ENCODE measurements at regions not wholly inside any gene's neighbourhood (a gene's known extent, or its start where the extent isn't known, plus 50 kb on each side); places are given as distances from the start of the nearest gene placed in this dataset.
"Not testable (repeated sequence)": the region's sequence is repeated elsewhere in the genome, so short reads cannot be mapped to it uniquely, and the experiment has no call there.

GRCh38 chrX:149420566-149420965, 84.5 kb downstream of the IDS start:
- DNase-seq = not testable (repeated sequence)

DNA sequence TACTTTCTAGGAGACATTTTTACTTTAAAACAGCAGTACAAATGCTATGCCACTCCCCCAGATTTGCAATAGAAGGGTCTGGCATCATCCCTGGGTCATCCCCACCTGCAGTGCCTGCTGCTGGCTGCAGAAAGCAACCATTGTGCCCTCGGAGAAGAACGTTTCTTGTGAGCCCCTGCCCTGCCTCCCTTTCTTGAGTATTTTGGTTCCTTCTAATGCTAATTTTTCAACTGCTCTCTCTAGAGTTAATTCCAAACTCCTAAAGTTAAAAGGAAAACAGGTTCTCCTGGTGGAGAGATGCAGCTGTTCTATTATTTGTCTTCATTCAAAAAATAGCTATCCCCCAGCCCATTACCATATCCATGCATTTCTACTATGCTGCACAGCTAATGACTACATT, 107.1 kb downstream of the IDS start:
- DNase-seq = no peak

DNA sequence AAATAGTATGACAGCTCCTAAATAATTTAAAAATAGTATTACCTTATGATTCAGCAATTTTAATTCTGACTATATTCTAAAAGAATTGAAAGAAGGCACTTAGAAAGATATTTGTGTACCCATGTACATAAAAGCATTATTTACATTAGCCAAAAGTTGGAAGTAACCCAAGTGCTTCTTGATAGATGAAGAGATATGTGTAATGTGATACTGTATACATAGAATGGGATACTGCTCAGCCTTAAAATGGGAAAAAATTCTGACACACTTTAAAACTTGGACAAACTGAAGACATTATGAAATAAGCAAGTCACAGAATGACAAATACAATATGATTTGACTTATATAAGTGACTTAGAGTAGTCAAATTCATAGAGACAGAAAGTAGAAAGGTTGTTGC, 112.2 kb downstream of the IDS start:
- DNase-seq = no peak

- no peak for DNase-seq
Observed at GRCh38 chrX:149383852-149384251, 121.3 kb downstream of the IDS start.

- no peak for DNase-seq
Observed at GRCh38 chrX:149374751-149375150, 130.4 kb downstream of the IDS start.

GRCh38 chrX:149372866-149373265, 132.2 kb downstream of the IDS start:
- DNase-seq = no peak

GRCh38 chrX:149371986-149372385, 133.1 kb downstream of the IDS start:
- no peak for DNase-seq

DNA sequence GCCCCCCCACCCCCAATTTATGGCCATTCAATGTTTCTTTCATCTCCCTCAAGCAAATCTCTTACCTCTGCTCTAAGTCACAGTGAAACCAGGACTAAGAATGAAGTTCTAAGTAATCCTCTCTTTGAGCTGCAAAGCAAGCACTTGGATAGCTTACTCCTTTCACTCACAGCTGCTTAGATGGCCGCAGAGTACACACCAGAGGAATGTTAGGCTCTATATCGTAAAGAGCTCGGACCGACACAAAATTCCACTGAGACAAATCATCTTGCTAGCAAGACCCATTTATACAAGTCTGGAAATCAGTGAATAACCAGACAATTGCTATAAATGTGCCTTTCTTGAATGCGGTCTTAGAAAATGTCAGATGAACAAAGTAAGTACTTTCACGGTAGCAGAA, 135.0 kb downstream of the IDS start:
- no peak for DNase-seq

- DNase-seq = no peak
Observed at GRCh38 chrX:149365552-149365951, 139.6 kb downstream of the IDS start.

GRCh38 chrX:149365061-149365460, 140.0 kb downstream of the IDS start:
- DNase-seq = no peak

DNA sequence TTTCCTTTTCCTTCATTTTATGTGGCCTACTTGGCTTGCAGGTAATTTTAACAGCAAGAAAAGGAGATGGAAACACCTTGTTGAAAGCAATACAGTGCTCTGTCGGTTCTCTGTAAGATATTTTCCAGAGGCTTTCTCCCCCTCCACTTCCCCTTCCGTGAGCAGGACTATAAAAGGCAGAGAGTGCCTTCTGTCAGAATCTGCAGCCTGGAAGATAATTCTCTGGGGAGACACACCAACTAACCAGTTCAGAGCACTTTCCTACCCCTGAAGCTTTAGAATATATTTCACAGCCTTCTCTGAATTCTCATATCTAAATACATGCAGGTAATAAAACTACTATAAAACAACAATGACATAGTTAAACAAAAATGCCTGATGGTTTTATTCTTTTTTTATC, 141.1 kb downstream of the IDS start:
- DNase-seq = no peak

- no peak for DNase-seq
Observed at GRCh38 chrX:149346306-149346705, 158.8 kb downstream of the IDS start.

- DNase-seq = no peak
Observed at GRCh38 chrX:149322316-149322715, 182.8 kb downstream of the IDS start.

DNA sequence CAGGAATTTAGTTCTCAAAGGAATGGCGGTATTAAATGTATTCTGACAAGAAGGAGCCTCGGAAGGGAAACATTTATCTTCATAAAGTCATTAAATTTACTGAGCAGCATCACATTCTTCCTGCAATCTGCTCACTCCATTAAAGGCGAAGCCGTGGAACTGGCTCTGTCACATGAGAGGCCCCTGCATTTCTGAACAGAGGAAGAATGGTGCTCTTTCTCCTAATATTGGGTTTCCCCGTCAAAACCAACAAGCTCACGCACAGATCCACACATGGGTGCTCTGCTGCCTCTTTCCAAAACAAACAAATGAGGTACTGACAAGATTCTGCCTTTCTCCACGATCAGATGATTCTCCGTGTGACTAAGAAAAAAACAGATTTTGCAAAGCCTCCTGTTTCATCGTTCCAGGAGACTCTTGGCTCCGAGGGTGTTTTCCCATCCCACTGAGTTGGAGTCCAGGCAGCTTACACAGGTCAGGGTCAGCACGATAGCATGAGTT, 191.2 kb downstream of the IDS start:
- DNase-seq = no peak

DNA sequence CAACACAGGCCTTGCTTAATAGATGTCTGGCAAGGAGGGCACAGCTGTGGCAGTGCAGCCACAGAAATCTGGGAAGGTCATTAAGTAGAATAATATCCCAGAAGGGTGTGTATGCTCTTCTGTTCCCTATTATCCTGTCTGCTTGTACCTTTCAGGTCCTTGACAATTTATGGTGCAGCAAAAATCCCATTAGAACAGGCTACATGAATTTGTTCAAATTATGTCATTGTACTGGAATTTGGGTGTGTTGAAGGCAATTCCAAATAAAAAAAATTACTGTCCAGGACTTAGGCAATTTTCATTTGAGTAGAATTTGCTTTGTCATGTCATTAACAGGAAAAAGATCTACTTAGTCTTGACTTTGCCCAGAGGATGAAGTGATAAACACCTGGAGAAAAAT, 192.1 kb downstream of the IDS start:
- no peak for DNase-seq

GRCh38 chrX:149312097-149312496, 193.0 kb downstream of the IDS start:
- DNase-seq = no peak

- no peak for DNase-seq
Observed at GRCh38 chrX:149302705-149303104, 202.4 kb downstream of the IDS start.

- DNase-seq = no peak
Observed at GRCh38 chrX:149298111-149298510, 207.0 kb downstream of the IDS start.

- no peak for DNase-seq
Observed at GRCh38 chrX:149296092-149296491, 209.0 kb downstream of the IDS start.

GRCh38 chrX:149286940-149287349, 218.2 kb downstream of the IDS start:
- peak; percentile 0 to 31 for DNase-seq

DNA sequence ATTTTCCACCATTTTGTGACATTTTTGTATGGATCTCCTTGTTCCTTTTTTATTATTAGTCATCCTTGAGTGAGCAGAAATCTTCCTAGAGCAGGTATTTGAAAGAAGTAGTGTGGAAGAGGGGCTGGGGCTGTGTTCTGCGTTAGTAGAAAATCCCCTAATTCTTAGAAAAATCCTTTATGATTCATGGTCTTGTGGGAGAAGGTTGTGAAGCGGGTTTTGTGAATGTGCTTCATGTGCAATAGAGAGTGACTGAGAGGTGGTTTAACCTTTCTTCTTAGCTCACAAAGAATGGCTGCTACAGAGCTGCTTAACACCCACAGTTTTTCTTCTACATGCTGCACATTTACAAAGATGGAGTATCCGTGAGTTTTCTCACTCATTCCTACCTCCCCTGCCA, 220.5 kb downstream of the IDS start:
- DNase-seq = no peak

DNA sequence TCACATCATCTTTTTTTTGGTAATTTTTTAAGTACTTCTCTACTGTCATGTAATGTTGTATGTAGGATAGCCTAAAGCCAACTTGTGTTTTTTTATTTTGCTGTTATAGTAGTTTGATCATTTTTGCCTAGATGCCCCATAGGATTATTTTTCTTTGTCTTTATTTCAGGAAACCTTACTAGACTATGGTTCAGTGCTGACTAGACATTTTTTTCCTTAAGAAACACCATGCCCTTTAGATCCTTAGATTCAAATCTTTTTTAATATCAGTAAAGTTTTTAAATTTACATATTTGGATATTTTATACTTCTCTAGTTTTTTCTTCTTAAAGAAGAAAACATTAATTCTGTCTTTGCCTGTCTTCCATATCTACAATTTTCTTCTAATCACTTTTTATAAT, 221.3 kb downstream of the IDS start:
- no peak for DNase-seq

DNA sequence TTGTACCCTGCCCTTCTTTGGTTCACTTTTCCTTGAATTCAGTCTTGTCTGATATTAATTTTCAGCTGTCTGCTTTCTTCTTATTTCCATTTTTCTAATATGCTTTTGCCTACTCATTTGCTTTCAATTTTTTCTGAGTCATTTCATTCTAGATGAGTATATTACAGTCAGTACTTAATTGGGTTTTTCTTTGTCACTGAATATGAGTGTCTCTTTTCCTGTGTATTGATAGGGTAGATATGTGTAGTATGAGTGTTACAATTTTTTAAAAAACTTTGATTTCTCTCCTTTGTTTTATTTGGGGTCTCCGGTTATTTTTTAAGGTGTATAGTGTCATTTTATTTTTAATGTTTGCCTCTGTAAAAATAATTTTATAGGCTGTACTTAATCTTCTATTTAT, 222.2 kb downstream of the IDS start:
- DNase-seq = no peak

- no peak for DNase-seq
Observed at GRCh38 chrX:149280011-149280410, 225.1 kb downstream of the IDS start.

DNA sequence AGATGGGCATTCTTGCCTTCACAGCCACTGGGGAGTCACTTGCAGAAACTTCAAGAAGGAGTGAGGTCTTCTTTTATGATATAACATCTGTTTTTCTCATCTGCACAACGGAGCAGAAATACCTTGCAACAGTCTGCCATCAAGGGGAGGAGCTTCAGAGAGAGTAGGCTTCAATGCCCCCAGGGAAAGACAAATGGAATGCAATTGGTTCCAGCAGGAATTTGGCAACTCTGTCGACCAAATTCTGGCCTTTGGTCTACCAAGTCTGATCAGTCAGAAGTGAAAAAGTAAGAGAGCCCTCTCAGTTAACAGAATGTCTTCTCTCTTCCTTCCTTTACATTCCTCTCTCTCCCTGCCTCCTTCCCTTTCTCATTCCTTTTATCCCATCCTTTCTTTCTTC, 229.3 kb downstream of the IDS start:
- no peak for DNase-seq
